Astrocyte (in vitro differentiated cells and primary cell): ENCODE measurements at regions not wholly inside any gene's neighbourhood (a gene's known extent, or its start where the extent isn't known, plus 50 kb on each side); places are given as distances from the start of the nearest gene placed in this dataset.

ENCODE experiments used
- EZH2 ChIP-seq: IDR thresholded peaks from 2 replicates; pipeline ENCODE4 v1.6.1; 2012; ENCODE audit warnings: mild to moderate bottlenecking, low read length, inconsistent platforms; ENCODE audit not compliant: insufficient read depth
- TF ChIP-seq, protein P1 (sequence below): IDR thresholded peaks from 2 replicates; pipeline ENCODE4 v1.5.1; 2011; ENCODE audit warnings: low read depth, mild to moderate bottlenecking, inconsistent platforms, low read length, moderate library complexity; ENCODE audit not compliant: insufficient read depth

DNA sequence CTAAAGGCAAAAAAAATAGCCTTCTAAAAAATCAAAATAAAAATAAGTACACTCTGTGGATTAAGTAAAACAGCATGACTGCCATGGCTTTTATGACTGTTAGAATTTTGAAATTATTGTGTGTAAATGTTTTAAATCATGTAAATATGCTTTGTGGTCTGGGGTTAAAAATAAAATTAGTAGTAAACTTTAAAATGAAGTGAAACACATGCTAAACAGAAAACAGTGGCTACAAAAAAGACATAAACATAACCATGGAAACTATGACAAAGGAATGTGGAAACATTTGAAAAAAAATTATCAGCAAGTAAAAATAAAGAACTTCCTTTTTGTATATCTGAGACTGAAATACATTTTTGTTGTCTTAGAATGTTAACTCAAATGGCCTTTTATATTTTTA lies 134.5 kb upstream of the SPEF2 start:
- TF ChIP-seq, protein P1, sequence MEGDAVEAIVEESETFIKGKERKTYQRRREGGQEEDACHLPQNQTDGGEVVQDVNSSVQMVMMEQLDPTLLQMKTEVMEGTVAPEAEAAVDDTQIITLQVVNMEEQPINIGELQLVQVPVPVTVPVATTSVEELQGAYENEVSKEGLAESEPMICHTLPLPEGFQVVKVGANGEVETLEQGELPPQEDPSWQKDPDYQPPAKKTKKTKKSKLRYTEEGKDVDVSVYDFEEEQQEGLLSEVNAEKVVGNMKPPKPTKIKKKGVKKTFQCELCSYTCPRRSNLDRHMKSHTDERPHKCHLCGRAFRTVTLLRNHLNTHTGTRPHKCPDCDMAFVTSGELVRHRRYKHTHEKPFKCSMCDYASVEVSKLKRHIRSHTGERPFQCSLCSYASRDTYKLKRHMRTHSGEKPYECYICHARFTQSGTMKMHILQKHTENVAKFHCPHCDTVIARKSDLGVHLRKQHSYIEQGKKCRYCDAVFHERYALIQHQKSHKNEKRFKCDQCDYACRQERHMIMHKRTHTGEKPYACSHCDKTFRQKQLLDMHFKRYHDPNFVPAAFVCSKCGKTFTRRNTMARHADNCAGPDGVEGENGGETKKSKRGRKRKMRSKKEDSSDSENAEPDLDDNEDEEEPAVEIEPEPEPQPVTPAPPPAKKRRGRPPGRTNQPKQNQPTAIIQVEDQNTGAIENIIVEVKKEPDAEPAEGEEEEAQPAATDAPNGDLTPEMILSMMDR, result no peak
- TF ChIP-seq EZH2, result no peak
